ENCODE measurements at regions not wholly inside any gene's neighbourhood (a gene's known extent, or its start where the extent isn't known, plus 50 kb on each side); places are given as distances from the start of the nearest gene placed in this dataset.

GRCh38 chr11:8800520-8801110 is 110.4 kb upstream of the AKIP1 start:
- DNase-seq, result no peak

- no peak for DNase-seq
These were observed 109.9 kb upstream of the AKIP1 start for GRCh38 chr11:8801121-8801520.

- DNase-seq, result no peak
These were observed 108.7 kb upstream of the AKIP1 start for GRCh38 chr11:8802251-8802650.

GRCh38 chr11:8803973-8804372 is 107.0 kb upstream of the AKIP1 start:
- DNase-seq, result no peak

- DNase-seq, result no peak
These were observed 105.7 kb upstream of the AKIP1 start for GRCh38 chr11:8805296-8805695.

- DNase-seq, result no peak
These were observed 104.0 kb upstream of the AKIP1 start for GRCh38 chr11:8806974-8807373.

GRCh38 chr11:8807544-8808225 is 103.3 kb upstream of the AKIP1 start:
- DNase-seq, result no peak

GRCh38 chr11:8808226-8808585 is 102.8 kb upstream of the AKIP1 start:
- no peak for DNase-seq

- DNase-seq, result no peak
These were observed 101.6 kb upstream of the AKIP1 start for GRCh38 chr11:8809241-8809938.

GRCh38 chr11:8809939-8810539 is 101.0 kb upstream of the AKIP1 start:
- DNase-seq, result no peak

GRCh38 chr11:8810540-8811301 is 100.3 kb upstream of the AKIP1 start:
- DNase-seq, result peak; percentile 55

- no peak for DNase-seq
These were observed 99.4 kb upstream of the AKIP1 start for GRCh38 chr11:8811571-8811970.

- DNase-seq, result no peak
These were observed 98.6 kb upstream of the AKIP1 start for GRCh38 chr11:8812438-8812837.

GRCh38 chr11:8813658-8814057 is 97.3 kb upstream of the AKIP1 start:
- DNase-seq, result peak; percentile 51

- no peak for DNase-seq
These were observed 96.6 kb upstream of the AKIP1 start for GRCh38 chr11:8814209-8814922.

- DNase-seq, result no peak
These were observed 96.1 kb upstream of the AKIP1 start for GRCh38 chr11:8814923-8815240.

- DNase-seq, result no peak
These were observed 92.6 kb upstream of the AKIP1 start for GRCh38 chr11:8818421-8818820.

GRCh38 chr11:8820401-8820800 is 90.6 kb upstream of the AKIP1 start:
- no peak for DNase-seq

- DNase-seq, result no peak
These were observed 88.5 kb upstream of the AKIP1 start for GRCh38 chr11:8822469-8822868.

GRCh38 chr11:8823174-8823742 is 87.7 kb upstream of the AKIP1 start:
- DNase-seq, result no peak

- DNase-seq, result no peak
These were observed 84.7 kb upstream of the AKIP1 start for GRCh38 chr11:8826139-8826786.
